K562 (cell line): ENCODE measurements at regions not wholly inside any gene's neighbourhood (a gene's known extent, or its start where the extent isn't known, plus 50 kb on each side); places are given as distances from the start of the nearest gene placed in this dataset.

Experiments used
- ATAC-seq: fragments of 200-7000 bp; cut with Tn5 transposase; 3 replicates; pipeline ENCODE4 v1.9.1; 2020; ENCODE audit warnings: moderate library complexity
- BruUV-seq: library from RNA; stranded (reverse); fragments of 400-500 nt; replicated peaks from 2 replicates; lab custom pipeline; 2021; lab: Mats Ljungman, UMichigan
- CTCF ChIA-PET: fragments of 300-600 bp; formaldehyde crosslinking; extraction: SDS; loops from one replicate; lab custom pipeline; 2021; ENCODE audit warnings: low intra/inter-chr PET ratio; lab: Yijun Ruan, JAX
- POLR2A ChIA-PET: fragments of 300-600, 350-650 bp; sonication (Branson Sonifier 250); formaldehyde crosslinking; extraction: SDS; loops from one replicate; lab custom pipeline; 2021; ENCODE audit warnings: antibody characterized with exemption, inconsistent platforms; lab: Yijun Ruan, JAX
- DNase-seq, 4 experiments: peaks; one replicate each; pipeline versions ENCODE4 v3.0.0 to v3.0.0-alpha.2; 2011 to 2018; ENCODE audit warnings: low spot score in 3 of 4, mixed read lengths in 3 of 4; ENCODE audit errors: extremely low read depth in 1 of 4
- FAIRE-seq: peaks from 2 replicates; lab custom pipeline; 2011; peaks lifted over from hg19 to GRCh38; lab: Jason Lieb, UNC
- H2AFZ ChIP-seq: 2 replicates; pipeline ENCODE4 v1.6.0; 2011; ENCODE audit warnings: low read depth, low read length, control low read depth, inconsistent platforms
- H3K27ac ChIP-seq: fragments of 200-600 bp; 3 replicates; pipeline ENCODE4 v1.8.0; 2011; ENCODE audit warnings: low read depth, mild to moderate bottlenecking, control low read depth, inconsistent platforms, low read length, moderate library complexity, mixed read lengths; ENCODE audit errors: extremely low read depth
- H3K27me3 ChIP-seq, 2 experiments: fragments of 300-600 bp in 1 of 2; 2 replicates in 1 of 2; 3 replicates in 1 of 2; pipeline versions ENCODE4 v1.6.0 to v1.8.0; 2011; ENCODE audit warnings: inconsistent platforms in 2 of 2, low read length in 2 of 2, mild to moderate bottlenecking in 1 of 2, mixed read lengths in 1 of 2, moderate library complexity in 1 of 2; ENCODE audit not compliant: control insufficient read depth in 2 of 2, insufficient read depth in 2 of 2
- H3K36me3 ChIP-seq: fragments of 300-600 bp; 3 replicates; pipeline ENCODE4 v1.8.0; 2011; ENCODE audit warnings: mild to moderate bottlenecking, low read length, inconsistent platforms; ENCODE audit not compliant: control insufficient read depth, insufficient read depth
- H3K4me1 ChIP-seq, 2 experiments: fragments of 200-600 bp in 1 of 2; replicated peaks in 1 of 2; 2 replicates in 1 of 2; 3 replicates in 1 of 2; pipeline versions ENCODE4 v1.5.1 to v1.8.0; 2011; ENCODE audit warnings: inconsistent platforms in 2 of 2, low read length in 2 of 2, mild to moderate bottlenecking in 1 of 2, mixed read lengths in 1 of 2, moderate library complexity in 1 of 2; ENCODE audit not compliant: control insufficient read depth in 2 of 2, insufficient read depth in 2 of 2
- H3K4me2 ChIP-seq: 2 replicates; pipeline ENCODE4 v1.6.1; 2011; ENCODE audit warnings: low read length, control low read depth, inconsistent platforms, mixed read lengths; ENCODE audit not compliant: insufficient read depth
- H3K4me3 ChIP-seq: fragments of 200-600 bp; sonication (generic), shearing (Covaris generic); 2 replicates; pipeline ENCODE4 v1.5.1; 2016; ENCODE audit warnings: control low read depth, inconsistent platforms
- H3K79me2 ChIP-seq: fragments of 200-600 bp; 3 replicates; pipeline ENCODE4 v1.8.0; 2011; ENCODE audit warnings: low read length, inconsistent platforms; ENCODE audit not compliant: control insufficient read depth, insufficient read depth
- H3K9ac ChIP-seq, 2 experiments: 2 replicates each; pipeline versions ENCODE4 v1.6.0 to v1.6.1; 2011; ENCODE audit warnings: low read depth in 2 of 2, low read length in 2 of 2, control low read depth in 1 of 2, inconsistent platforms in 1 of 2, mild to moderate bottlenecking in 1 of 2, mixed read lengths in 1 of 2; ENCODE audit not compliant: insufficient read depth in 1 of 2
- H3K9me1 ChIP-seq: one replicate; pipeline ENCODE4 v1.6.0; 2011; ENCODE audit warnings: inconsistent platforms, mild to moderate bottlenecking, low read length, moderate library complexity; ENCODE audit not compliant: control insufficient read depth, insufficient read depth
- H3K9me3 ChIP-seq: replicated peaks from 2 replicates; pipeline ENCODE4 v1.5.1; 2011; ENCODE audit warnings: low read depth, low read length, inconsistent platforms; ENCODE audit not compliant: control insufficient read depth, insufficient read depth
- H4K20me1 ChIP-seq: replicated peaks from 2 replicates; pipeline ENCODE4 v1.6.1; 2011; ENCODE audit warnings: low read length, inconsistent platforms, mixed read lengths; ENCODE audit not compliant: control insufficient read depth, insufficient read depth
- AFF4 ChIP-seq: sonication (generic); formaldehyde crosslinking; IDR thresholded peaks from 2 replicates; pipeline ENCODE4 v1.8.0; 2023; ENCODE audit warnings: mild to moderate bottlenecking, missing genetic modification reagents
- CBX1 ChIP-seq: sonication (generic); IDR thresholded peaks from 2 replicates; pipeline ENCODE4 v1.6.1; 2016; ENCODE audit warnings: antibody characterized with exemption, low read depth, mild to moderate bottlenecking
- CBX2 ChIP-seq: fragments of 200-600 bp; sonication (generic); IDR thresholded peaks from one replicate; pipeline ENCODE4 v1.6.1; 2012; ENCODE audit warnings: mild to moderate bottlenecking, low read length, inconsistent platforms; ENCODE audit not compliant: insufficient read depth, poor library complexity, severe bottlenecking
- ESRRB ChIP-seq: fragments of 250-450 bp; sonication (Bioruptor Pico); IDR thresholded peaks from 2 replicates; pipeline ENCODE4 v1.5.0; 2020; ENCODE audit warnings: mild to moderate bottlenecking, moderate library complexity, borderline replicate concordance
- GTF2B ChIP-seq: IDR thresholded peaks from 2 replicates; pipeline ENCODE4 v1.6.1; 2011; ENCODE audit not compliant: insufficient read length; ENCODE audit errors: extremely low read depth
- KLF16 ChIP-seq: IDR thresholded peaks from 2 replicates; pipeline ENCODE4 v1.6.1; 2016; ENCODE audit warnings: antibody characterized with exemption
- NR2C2 ChIP-seq, 2 experiments: fragments of 200-800 bp in 1 of 2; sonication (Bioruptor generic) in 1 of 2; sonication (generic) in 1 of 2; formaldehyde crosslinking in 1 of 2; IDR thresholded peaks; 2 replicates each; pipeline versions ENCODE4 v1.6.1 to v1.8.0; 2016 to 2022; ENCODE audit warnings: mild to moderate bottlenecking in 1 of 2, missing compliant biosample characterization in 1 of 2, missing genetic modification characterization in 1 of 2, missing genetic modification reagents in 1 of 2
- RBM14 ChIP-seq: fragments of 200-400 bp; formaldehyde crosslinking; IDR thresholded peaks from 2 replicates; pipeline ENCODE4 v1.6.1; 2018; ENCODE audit warnings: low read depth, mild to moderate bottlenecking, low read length, moderate library complexity, borderline replicate concordance; ENCODE audit not compliant: insufficient read depth
- TOE1 ChIP-seq, 2 experiments: fragments of 450-650 bp in 1 of 2; sonication (generic) in 1 of 2; formaldehyde crosslinking in 1 of 2; IDR thresholded peaks; 2 replicates each; pipeline versions ENCODE4 v1.7.1 to v1.8.0; 2016 to 2022; ENCODE audit warnings: borderline replicate concordance in 2 of 2, mild to moderate bottlenecking in 2 of 2, antibody characterized with exemption in 1 of 2, inconsistent platforms in 1 of 2, low read depth in 1 of 2, missing genetic modification reagents in 1 of 2, moderate library complexity in 1 of 2
- ZNF174 ChIP-seq: fragments of 250-450 bp; sonication (Bioruptor Pico); IDR thresholded peaks from 2 replicates; pipeline ENCODE4 v1.4.0; 2020; ENCODE audit warnings: mild to moderate bottlenecking
- ZNF277 ChIP-seq: fragments of 250-450 bp; sonication (Bioruptor Pico); IDR thresholded peaks from 2 replicates; pipeline ENCODE4 v1.8.0; 2022; ENCODE audit warnings: inconsistent platforms, mild to moderate bottlenecking, moderate library complexity, borderline replicate concordance
- ZNF408 ChIP-seq: fragments of 250-450 bp; sonication (Bioruptor Pico); IDR thresholded peaks from 2 replicates; pipeline ENCODE4 v1.4.0; 2020; ENCODE audit warnings: low read depth, mild to moderate bottlenecking, moderate library complexity
- ZNF41 ChIP-seq: fragments of 250-450 bp; sonication (Bioruptor Pico); conservative IDR thresholded peaks from 2 replicates; pipeline ENCODE4 v1.4.0; 2020; ENCODE audit warnings: mild to moderate bottlenecking
- ZNF449 ChIP-seq: fragments of 250-450 bp; sonication (Bioruptor Pico); IDR thresholded peaks from 2 replicates; pipeline ENCODE4 v1.8.0; 2022; ENCODE audit warnings: moderate library complexity, mild to moderate bottlenecking, inconsistent platforms
- ZNF717 ChIP-seq: fragments of 250-450 bp; sonication (Bioruptor Pico); IDR thresholded peaks from 2 replicates; pipeline ENCODE4 v1.5.0; 2021
- WGBS: fragments of 100-300 bp; shearing (Covaris generic); methylation state at CpG from one replicate; pipeline ENCODE4 v1.1.6; 2016; ENCODE audit warnings: low coverage, mixed read lengths; ENCODE audit not compliant: insufficient coverage; ENCODE audit errors: missing lambda C conversion rate; 5-methylcytosine and 5-hydroxymethylcytosine counted together
- in situ Hi-C: fragments of 300-500 bp; cut with MboI; formaldehyde crosslinking; loops from 4 replicates; pipeline ENCODE4 v1.15.0; 2018; ENCODE audit warnings: inconsistent platforms, mixed read lengths
- intact Hi-C: fragments of 100-400 bp; cut with micrococcal nuclease; formaldehyde crosslinking; loops from 2 replicates; pipeline ENCODE4 v1.14.2; 2022

- peaks cover 0 to 16% of the 10 kb centered on the region in 2 experiments; a peak in 1 of 5 replicates for H3K27me3 ChIP-seq
- 0% methylated on average over 7 of the region's 7 CpGs for WGBS
- intact Hi-C loops: no loop called here
- DNase-seq: no peak
- TF ChIP-seq CBX2 (no peak), KLF16 (no peak), AFF4 (CRISPR knock-in tag) (no peak), ZNF717 (CRISPR knock-in tag) (no peak), ZNF41 (CRISPR knock-in tag) (no peak), ZNF174 (CRISPR knock-in tag) (no peak), RBM14 (no peak), ZNF449 (CRISPR knock-in tag) (no peak), ZNF277 (CRISPR knock-in tag) (no peak), GTF2B (no peak), CBX1 (no peak), TOE1 (IDR thresholded peaks at IDR 0.05; ENCODE audit: borderline replicate concordance) (no peak), TOE1 (CRISPR knock-in tag; IDR thresholded peaks at IDR 0.05; ENCODE audit: borderline replicate concordance, low read depth) (no peak), ZNF408 (no peak), NR2C2 (CRISPR knock-in tag; IDR thresholded peaks at IDR 0.05) (no peak), NR2C2 (tag; IDR thresholded peaks at IDR 0.05) (no peak), ESRRB (CRISPR knock-in tag) (no peak)
- TF ChIP-seq, all 486 proteins: peak for 0
- ChIA-PET POLR2A (interaction anchor here (1.6 kb wide), 1 partner anchor 9 kb away, joined by 4 read pairs; no protein-coding TSS in a partner anchor), CTCF (no interaction called here)
- Histone ChIP-seq H3K79me2 (no peaks in the 10 kb centered on the region), H3K4me3 (no peak overlapping the region), H4K20me1 (no peaks in the 10 kb centered on the region), H3K36me3 (no peaks in the 10 kb centered on the region), H3K4me1 (no peaks in the 10 kb centered on the region), H2AFZ (no peak overlapping the region), H3K4me2 (no peak overlapping the region), H3K27ac (no peak overlapping the region), H3K9ac (no peak overlapping the region), H3K9me3 (no peaks in the 10 kb centered on the region), H3K9me1 (no peaks in the 10 kb centered on the region)
- no peak for ATAC-seq
- in situ Hi-C loops: no loop called here
- FAIRE-seq: no peak
- no TSS peak for BruUV-seq
These were observed 793.7 kb upstream of the EEF2KMT start for GRCh38 chr16:5891296-5891695.
